GM19455 (cell line): ENCODE measurements at regions not wholly inside any gene's neighbourhood (a gene's known extent, or its start where the extent isn't known, plus 50 kb on each side); places are given as distances from the start of the nearest gene placed in this dataset.
"Not testable (repeated sequence)": the region's sequence is repeated elsewhere in the genome, so short reads cannot be mapped to it uniquely, and the experiment has no call there.

Experiments used
- ATAC-seq: cut with Tn5 transposase; IDR thresholded peaks from one replicate; pipeline ENCODE4 v1.9.1; 2021; ENCODE audit not compliant: unreplicated experiment

DNA sequence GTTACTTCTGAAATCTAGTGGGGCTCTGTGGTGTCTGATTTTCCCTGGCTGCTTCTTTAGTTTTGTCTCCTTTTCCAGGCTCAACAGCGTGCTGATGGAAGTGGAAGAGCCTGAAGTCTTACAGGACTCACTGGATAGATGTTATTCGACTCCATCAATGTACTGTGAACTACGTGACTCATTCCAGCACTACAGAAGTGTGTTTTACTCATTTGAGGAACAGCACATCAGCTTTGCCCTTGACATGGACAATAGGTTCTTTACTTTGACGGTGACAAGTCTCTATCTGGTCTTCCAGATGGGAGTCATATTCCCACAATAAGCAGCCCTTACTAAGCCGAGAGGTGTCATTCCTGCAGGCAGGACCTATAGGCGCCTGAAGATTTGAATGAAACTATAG is 51.1 kb downstream of the NBPF8 start:
- ATAC-seq = not testable (repeated sequence)

DNA sequence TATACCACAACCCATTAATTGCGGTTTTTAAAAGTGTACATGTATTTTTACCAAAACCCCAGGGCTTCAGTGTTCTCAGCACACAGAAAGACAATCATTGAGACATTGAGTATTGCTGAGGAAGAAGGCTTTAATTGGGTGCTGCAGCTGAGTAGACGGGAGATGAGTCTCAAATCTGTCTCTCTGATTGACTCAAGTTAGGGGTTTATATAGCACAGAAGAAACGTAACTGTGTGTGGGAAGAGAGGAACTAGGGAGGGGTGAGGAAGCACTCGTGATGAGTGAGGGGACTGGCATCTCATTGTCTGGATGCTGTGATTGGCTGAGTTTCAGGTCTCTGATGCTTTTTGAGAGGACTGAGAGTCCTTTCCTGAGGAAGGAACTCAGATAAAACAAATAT is 62.8 kb downstream of the NBPF8 start:
- ATAC-seq = not testable (repeated sequence)

DNA sequence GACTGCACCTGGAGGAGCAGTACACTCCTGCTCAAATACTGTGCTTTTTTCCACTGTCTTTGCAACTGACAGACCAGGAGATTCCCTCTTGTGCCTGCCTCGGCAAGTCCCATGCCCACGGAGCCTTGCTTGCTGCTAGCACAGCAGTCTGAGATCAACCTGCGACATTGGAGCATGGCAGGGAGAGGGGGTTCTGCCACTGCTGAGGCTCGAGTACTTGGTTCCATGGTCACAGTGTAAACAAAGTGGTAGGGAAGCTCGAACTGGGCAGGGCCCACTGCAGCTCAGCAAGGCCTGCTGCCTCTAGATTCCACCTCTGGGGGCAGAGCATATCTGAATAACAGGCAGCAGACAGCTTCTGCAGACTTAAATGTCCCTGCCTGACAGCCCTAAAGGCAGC is 63.6 kb downstream of the NBPF8 start:
- ATAC-seq = not testable (repeated sequence)

DNA sequence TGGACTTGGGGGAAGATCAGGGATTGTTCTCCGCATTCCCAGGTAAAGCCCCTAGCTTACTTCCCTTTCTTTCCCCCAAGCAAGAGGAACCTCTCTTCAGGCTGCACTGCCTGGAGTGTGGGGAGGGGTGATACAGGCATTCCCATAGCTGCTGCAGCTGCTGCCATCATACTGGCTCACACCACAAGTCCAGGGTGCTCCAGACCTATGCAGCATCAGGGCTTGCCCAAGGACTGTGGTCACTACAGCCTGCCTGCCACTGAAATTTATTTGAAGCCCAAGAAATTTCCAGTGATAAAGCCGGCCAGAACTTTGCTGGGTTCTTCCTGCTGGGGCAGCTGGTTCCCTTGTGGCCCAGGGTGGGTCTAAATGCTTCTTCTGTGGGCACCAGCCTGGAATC is 72.7 kb downstream of the NBPF8 start:
- ATAC-seq = not testable (repeated sequence)

DNA sequence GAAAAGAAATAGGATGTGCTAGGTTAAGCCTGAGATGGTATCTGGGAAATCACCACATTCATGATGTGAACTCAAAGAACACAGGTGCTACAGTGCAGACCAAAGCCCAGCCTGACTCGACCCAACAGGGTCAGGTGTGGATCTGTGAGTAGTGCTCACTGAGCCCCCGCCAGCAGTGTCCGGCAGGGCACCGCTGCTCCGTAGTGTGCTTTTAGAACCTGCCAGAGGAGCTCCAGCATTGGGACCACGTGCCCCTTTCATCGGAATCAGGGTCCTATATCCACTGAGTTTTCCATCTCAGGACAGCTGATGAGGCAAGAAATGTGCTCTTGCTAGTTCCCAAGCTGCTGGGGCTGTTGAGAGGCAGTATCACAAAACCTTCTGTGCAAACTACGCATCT is 74.4 kb downstream of the NBPF8 start:
- ATAC-seq = not testable (repeated sequence)

DNA sequence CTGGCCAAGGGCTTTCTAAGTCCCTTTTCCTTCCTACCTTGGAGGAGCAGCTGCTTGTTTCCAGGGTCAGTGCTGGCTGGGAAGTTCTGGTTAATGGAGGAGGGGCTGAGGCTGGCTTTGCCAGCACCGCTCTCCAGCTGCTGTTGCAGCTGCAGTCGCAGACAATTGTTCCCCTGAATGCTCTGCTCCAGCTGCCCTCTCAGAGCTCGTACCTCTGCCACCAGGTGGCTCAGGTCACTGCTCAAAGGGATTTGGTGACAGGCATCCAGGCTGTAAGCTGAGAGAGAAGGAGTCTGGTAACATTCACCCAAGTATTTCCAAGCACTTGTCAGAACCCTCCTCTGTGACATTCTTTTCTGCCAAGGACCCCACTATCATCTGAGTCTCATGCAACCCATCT is 82.3 kb downstream of the NBPF8 start:
- ATAC-seq = not testable (repeated sequence)

DNA sequence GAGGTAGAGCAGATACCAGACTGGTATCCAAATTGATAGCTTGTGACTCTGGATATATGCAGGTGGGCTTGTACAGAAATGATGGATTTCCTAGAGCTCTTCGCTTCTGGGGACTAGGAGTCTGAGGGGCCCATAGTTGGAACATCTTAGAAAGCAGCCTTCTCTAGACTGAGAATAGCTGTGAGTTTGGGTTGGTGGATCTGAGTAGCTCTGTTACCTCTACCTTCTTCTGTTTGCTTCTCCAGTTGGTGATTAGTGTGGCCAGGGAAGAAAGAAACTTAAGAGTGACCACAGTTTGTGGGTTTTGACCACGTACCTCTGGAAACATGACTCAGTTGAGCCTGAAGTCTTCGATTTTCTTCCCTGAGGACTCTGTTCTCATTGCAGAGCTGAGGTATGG is 88.4 kb downstream of the NBPF8 start:
- ATAC-seq = not testable (repeated sequence)

DNA sequence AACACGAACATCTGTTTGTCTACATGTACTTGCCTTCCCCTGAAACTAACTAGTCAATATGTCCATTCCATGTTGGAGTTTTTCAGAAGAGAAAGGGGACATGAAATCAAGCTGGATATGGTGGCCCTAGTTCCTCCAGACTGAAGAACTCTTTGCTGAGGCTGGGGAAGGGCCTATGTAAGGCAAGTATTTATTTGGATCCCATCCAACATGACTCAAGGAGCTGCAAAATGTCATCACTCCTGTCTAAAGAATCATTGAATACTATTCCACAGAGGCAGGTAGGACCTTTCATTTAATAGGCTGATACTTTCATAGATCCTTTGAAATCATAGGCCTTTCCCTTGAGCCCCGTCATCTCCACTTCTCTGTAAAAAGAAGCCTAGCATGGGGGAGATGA is 91.5 kb downstream of the NBPF8 start:
- not testable (repeated sequence) for ATAC-seq

DNA sequence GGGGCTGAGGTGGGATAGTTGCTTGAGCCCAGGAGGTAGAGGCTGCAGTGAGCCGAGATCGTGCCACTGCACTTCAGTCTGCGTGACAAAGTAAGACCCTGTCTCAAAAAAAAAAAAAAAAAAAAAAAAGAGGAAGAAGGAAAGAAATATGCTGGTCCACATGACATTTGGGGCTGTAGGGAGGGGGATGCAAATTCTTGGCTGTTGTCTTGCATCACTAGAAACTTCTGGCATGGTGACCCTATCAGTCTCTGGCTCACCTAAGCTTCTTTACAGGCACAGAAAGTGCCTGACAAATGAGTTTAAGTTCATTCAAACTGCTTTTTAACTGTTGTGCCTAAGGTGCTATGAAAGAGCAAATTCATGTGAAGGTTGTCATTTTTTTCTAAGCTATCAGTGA is 93.5 kb downstream of the NBPF8 start:
- ATAC-seq = not testable (repeated sequence)

DNA sequence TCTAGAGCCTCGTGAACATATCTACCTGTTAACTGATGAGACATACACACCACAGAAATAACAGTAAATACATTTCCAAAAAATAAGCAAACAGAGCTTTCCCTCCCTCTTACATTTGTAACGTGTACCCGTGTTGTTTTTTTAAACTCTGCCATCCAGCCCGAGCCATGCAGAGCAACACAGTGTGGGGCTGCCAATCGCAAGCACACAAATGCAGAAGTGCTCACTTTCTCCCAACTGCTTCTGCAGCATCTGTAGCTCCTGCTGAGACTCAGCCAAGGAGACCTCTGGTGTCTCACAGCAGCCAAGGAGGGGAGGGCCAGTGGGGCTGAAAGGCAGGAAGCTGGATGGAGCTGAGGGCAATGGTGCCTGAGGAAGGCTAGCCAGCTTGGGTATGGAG is 94.4 kb downstream of the NBPF8 start:
- not testable (repeated sequence) for ATAC-seq

DNA sequence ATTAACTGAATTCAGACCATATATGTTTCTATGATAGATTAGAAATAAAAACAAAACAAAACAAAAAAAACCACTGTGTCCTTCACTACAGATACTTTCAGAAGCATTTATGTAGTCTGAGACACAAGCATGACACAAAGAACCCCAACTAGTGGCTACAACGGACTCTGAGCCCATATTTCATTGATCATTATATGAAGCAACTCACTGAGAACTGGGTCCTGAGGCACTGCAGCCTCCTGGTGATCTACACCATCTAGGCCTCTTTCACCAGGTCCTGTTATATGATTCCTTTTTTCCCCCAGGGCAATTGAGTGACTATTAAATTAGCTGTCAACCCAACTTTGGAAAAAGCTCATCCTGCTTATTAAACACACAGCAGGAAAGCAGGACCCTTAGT is 98.3 kb downstream of the NBPF8 start:
- ATAC-seq = not testable (repeated sequence)

DNA sequence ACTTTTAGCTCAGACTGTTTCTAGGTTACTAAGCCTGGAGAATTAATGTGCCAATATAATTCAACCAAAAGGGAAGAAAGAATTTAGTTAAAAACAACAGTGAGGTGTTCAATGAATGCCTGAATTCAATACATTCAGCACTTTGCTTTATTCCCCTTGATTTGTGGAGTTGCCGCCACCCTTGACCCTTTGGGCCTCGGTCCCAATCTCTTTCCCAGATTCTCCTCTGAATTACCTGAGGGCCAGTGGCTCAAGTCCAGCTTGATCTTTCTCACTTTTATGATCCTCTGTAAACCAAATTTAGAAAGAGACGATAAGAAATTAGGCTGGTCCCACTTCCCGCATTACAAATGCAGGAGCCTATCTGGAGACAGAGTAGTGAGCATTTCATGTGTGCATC is 98.7 kb downstream of the NBPF8 start:
- ATAC-seq = not testable (repeated sequence)

DNA sequence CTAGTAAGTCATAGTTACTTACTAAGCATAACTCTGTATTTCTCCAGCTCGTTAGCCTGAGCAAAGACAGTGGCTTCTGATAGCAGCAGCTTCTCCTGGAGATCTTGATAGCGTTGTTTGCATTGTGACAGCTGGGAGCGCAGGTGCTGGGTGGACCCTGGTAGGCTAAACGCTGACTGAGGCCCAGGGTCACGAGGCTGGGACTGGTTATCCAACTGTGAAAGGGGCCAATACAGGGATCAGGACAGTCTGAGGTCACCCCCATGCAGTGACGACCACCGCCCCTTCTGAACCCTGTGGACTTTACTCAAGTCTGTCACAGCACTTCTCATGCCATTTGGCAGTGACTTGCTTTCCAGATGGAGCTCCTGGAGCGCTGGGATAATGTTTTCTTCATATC is 104.4 kb downstream of the NBPF8 start:
- not testable (repeated sequence) for ATAC-seq

DNA sequence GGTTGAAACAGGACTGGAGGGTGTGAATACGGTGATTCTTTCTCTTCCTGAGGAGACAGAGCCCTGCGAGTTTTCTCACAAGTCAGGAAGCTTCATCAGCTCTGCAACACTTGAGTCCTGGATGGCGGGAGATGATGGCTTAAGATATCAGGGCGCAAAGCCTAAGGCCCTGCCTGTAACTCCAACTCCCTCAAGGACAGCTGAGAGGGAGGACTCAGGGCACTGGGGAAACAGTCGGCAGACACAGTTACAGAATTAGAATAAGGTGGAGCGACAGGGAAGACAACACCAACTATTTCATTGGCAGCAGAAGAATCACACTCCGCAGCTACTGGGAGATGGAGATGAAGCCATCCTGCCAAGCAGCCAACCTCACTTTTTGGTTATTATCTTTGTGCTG is 109.6 kb downstream of the NBPF8 start:
- not testable (repeated sequence) for ATAC-seq

DNA sequence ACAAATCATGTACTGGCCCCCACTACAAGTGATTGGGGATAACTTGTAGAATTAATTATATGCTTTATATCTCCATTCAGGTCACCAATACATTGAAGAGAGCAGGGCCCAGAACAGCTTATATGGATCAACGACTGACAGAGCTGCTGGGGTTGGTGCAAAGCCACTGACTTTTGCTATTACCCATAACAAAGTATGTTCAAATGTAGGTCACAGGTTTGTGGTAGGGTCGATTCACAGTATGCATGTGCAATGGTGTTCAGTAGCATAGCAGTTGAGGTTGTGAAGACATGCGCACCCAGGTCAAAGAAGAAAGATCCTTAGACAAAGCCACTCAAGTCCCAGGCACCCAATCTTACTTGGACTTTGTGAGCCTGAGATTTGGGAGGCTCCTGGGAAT is 110.6 kb downstream of the NBPF8 start:
- not testable (repeated sequence) for ATAC-seq

DNA sequence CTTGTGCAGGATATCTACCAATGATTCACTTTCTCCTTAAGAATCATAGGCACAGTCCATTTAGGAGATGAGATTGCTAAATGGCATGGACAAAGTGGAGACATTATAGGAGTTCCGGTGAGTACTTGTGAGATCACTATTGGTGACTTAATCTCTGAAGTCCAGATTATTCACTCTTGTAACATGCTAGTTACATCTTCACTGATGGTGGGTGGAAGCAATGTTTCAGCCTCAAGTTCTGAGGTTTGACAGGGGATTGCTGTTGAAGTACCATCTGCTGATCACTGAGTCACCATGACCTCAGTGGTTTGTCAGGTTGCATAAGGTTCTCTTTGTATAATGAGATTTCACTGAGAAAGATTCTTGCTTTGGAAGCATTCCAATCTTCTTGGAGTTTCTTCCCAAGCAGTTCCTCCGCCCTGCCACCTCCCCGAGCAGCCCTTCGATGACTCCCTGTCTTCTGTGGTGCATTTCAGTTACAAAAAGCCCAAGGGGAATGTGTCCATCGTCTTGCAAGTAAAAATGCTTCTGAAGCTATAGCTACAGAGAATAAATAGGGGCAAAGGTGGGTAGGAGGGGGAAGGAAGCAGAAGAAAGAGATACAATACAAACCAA is 114.7 kb downstream of the NBPF8 start:
- not testable (repeated sequence) for ATAC-seq

DNA sequence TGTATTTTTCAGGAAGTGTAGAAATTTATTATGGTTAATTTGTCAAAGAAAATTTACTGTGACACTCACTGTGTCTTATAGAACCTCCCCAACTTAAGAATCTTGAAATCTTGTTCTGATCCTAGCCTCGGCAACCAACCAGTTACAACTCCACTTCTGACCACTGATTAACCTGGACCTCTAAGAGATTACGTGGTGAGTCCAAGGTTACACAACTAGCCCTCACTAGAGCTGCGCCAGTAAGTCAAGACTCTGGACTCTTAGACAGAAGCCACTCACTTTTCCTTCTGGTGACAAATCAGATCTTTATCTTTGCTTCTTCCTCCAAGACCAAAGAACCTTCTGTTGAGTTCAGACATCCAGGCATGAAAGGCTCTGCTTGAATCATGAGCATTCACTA is 116.6 kb downstream of the NBPF8 start:
- not testable (repeated sequence) for ATAC-seq

DNA sequence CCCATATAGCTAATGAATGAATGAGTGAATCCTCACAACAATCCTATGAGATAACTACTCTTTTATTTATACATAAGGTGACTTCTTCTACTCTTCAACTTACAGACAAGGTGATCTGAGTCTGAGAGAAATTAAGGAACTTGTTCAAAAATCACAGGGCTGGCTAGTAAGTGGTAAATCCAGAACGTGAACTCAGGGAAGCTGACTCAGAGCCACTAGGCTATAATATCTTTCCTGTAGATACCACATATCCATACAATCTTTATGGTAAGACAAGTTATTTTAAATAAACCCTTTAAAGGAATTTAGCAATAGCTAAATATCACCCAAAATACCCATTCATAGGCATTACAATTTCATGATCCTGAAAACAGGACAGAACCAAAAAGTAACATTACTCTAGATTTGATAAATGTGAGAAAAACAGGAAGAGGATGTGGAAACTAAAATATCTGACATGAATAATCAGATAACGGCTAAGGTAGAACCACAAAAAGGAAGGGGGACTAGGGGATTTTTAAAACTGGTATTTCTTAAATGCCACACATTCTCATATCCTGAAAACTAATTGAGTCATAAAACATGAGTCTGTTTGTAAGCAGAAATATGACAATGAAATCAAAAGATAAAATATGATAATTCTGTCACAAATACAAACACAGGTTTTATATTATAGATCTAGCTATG is 119.7 kb downstream of the NBPF8 start:
- peak; percentile 53 for ATAC-seq

DNA sequence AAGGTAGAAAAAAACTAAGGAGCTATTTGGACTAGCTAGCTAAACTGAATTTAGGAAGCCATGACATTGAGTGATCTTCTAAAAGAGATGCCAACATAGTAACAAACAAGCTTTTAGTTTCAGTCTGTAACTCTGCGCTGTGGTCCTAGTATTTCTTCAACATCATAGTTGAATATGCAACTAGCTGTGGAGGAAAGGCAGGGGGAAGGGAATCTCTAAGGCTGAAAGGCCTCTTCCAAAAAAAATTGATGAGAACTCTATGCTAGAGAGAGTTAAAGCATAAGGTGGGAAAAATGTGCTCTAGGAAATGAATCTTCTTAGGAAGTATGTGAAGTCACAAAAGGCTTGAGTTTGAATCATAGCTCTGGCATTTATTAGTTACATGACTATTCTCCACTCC is 120.2 kb downstream of the NBPF8 start:
- peak; percentile 47 for ATAC-seq

DNA sequence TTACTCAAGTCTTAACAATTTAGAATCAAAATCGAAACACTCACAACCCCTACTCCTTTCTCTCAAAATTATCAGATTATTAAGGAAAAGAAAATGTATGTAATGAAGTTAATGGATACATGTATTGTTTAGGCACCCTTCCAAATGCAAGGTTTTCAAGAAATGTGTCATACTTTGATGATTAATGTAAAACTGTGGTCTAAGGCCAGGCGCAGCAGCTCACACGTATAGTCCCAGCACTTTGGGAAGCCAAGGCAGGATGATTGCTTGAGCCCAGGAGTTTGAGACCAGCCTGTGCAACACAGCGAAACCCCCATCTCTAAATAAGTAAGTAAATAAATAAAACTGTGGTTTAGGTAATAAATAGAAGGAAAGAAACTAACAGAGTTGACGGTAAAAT is 126.6 kb downstream of the NBPF8 start:
- not testable (repeated sequence) for ATAC-seq

DNA sequence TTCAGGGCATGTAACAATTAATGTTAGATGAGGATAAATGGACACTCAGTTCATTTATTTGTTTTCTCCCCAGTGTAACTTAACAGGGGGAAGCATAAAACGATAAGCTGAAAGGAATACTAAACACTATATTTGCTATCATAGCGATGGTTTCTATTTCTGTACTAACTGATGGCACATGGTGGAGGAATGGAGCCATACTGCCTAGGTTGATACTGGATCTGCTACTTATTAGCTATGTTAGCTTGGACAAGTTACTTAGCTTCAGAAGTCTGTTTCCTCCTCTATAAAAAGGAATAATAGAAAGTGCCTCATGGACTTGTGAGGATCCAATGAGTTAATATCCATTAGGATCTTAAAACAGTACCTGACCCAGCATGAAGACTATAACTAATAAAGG is 127.5 kb downstream of the NBPF8 start:
- not testable (repeated sequence) for ATAC-seq

DNA sequence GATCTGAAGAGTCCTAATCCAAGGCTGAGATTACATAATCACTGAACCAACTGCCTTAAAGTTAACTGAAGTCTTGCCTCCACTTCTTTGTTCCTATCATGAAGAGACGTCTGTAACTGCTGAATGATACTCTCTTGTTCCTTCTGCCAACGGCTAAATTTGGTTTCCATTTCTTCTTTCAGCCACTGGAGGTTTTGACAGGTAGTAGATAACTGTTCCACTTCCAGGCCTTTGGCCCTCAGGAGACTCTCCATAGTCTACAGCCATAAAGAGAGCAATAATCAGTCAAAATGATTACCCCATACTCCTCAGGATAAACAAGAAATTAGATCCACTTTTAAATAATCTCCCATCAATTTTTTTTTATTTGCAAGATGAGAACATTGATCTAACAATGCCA is 128.1 kb downstream of the NBPF8 start:
- not testable (repeated sequence) for ATAC-seq

DNA sequence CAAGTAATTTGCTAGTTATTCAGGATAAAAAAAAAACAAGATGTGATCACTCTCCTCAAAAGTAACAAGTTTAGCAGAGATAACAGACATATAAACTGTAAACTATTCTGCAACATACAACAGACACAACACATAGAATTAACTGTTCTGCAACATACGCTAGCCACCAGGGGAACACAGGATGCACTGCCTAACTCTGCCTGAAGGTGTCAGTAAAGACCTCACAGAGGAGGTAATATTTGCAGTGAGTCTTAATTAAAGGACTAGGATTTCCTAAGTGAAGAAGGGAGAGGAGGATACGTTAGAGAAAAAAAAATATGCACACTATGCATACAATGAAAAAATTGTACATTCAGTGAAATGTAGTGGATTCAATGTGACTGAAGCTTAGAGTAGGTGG is 129.6 kb downstream of the NBPF8 start:
- not testable (repeated sequence) for ATAC-seq
